ENCODE measurements at regions not wholly inside any gene's neighbourhood (a gene's known extent, or its start where the extent isn't known, plus 50 kb on each side); places are given as distances from the start of the nearest gene placed in this dataset.

- TF ChIP-seq RAD21 (conservative IDR thresholded peaks at IDR 0.05) (no peak), CTCF (IDR thresholded peaks at IDR 0.05; ENCODE audit: poor library complexity, severe bottlenecking) (no peak), EP300 (conservative IDR thresholded peaks at IDR 0.05; ENCODE audit: poor library complexity, severe bottlenecking) (no peak), EZH2 (IDR thresholded peaks at IDR 0.05; ENCODE audit: borderline replicate concordance, insufficient read depth, low read length, poor library complexity, severe bottlenecking) (no peak), SMC3 (conservative IDR thresholded peaks at IDR 0.05; ENCODE audit: poor library complexity) (no peak), TAF1 (IDR thresholded peaks at IDR 0.05; ENCODE audit: low read depth) (no peak), POLR2AphosphoS5 (IDR thresholded peaks at IDR 0.05) (no peak)
Observed at GRCh38 chr14:97187916-97188315, 390.7 kb downstream of the VRK1 start.

Measured in neural cell (in vitro differentiated cells).